ENCODE measurements at regions not wholly inside any gene's neighbourhood (a gene's known extent, or its start where the extent isn't known, plus 50 kb on each side); places are given as distances from the start of the nearest gene placed in this dataset.
"Not testable (repeated sequence)": the region's sequence is repeated elsewhere in the genome, so short reads cannot be mapped to it uniquely, and the experiment has no call there.

GRCh38 chr21:19198801-19199200, 795.2 kb upstream of the TMPRSS15 start:
- ATAC-seq: no peak
- H3K4me1 ChIP-seq: no peaks in the 10 kb centered on the region
- H3K36me3 ChIP-seq: no peaks in the 10 kb centered on the region
- H3K27me3 ChIP-seq: no peaks in the 10 kb centered on the region
- 86 to 100% methylated on average over 3 of the region's 3 CpGs for WGBS, 2 donors (ENCODE audit: low coverage in 1 of 2)
- H3K27ac ChIP-seq: no peak overlapping the region
- no peak overlapping the region for H3K4me3 ChIP-seq
- TF ChIP-seq POLR2AphosphoS5 (IDR thresholded peaks at IDR 0.05) (no peak), POLR2A (IDR thresholded peaks at IDR 0.05) (no peak), CTCF (IDR thresholded peaks at IDR 0.05) (no peak), EP300 (IDR thresholded peaks at IDR 0.05) (no peak)
- no peaks in the 10 kb centered on the region for H3K9me3 ChIP-seq

GRCh38 chr21:19218163-19218562, 814.6 kb upstream of the TMPRSS15 start:
- Histone ChIP-seq H3K27ac (no peak overlapping the region), H3K27me3 (no peaks in the 10 kb centered on the region), H3K36me3 (no peaks in the 10 kb centered on the region), H3K4me3 (no peak overlapping the region), H3K9me3 (no peaks in the 10 kb centered on the region), H3K4me1 (no peaks in the 10 kb centered on the region)
- ATAC-seq: no peak
- no peak for TF ChIP-seq POLR2A (IDR thresholded peaks at IDR 0.05)
- no peak for TF ChIP-seq POLR2AphosphoS5 (IDR thresholded peaks at IDR 0.05)

GRCh38 chr21:19224090-19224489, 820.5 kb upstream of the TMPRSS15 start:
- no peak for TF ChIP-seq POLR2A (IDR thresholded peaks at IDR 0.05)
- Histone ChIP-seq H3K27ac (no peak overlapping the region), H3K4me1 (no peaks in the 10 kb centered on the region), H3K9me3 (no peaks in the 10 kb centered on the region), H3K36me3 (no peaks in the 10 kb centered on the region), H3K27me3 (no peaks in the 10 kb centered on the region), H3K4me3 (no peak overlapping the region)
- ATAC-seq: no peak
- 87 to 88% methylated on average over 11 to 12 of the region's 12 CpGs for WGBS, 2 donors (ENCODE audit: low coverage in 1 of 2)

GRCh38 chr21:19228226-19228625, 824.6 kb upstream of the TMPRSS15 start:
- no peaks in the 10 kb centered on the region for H3K27me3 ChIP-seq
- no peaks in the 10 kb centered on the region for H3K4me1 ChIP-seq
- H3K9me3 ChIP-seq: no peaks in the 10 kb centered on the region
- no peaks in the 10 kb centered on the region for H3K36me3 ChIP-seq
- no peak for ATAC-seq
- H3K27ac ChIP-seq: no peak overlapping the region
- no peak overlapping the region for H3K4me3 ChIP-seq
- 52 to 69% methylated on average over 1 of the region's 1 CpG for WGBS, 2 donors (ENCODE audit: low coverage in 1 of 2)
- no peak for TF ChIP-seq POLR2A (IDR thresholded peaks at IDR 0.05)
- TF ChIP-seq CTCF (IDR thresholded peaks at IDR 0.05): no peak
- TF ChIP-seq POLR2AphosphoS5 (IDR thresholded peaks at IDR 0.05): no peak
- TF ChIP-seq EP300 (IDR thresholded peaks at IDR 0.05): no peak

- H3K9me3 ChIP-seq, H3K27me3 ChIP-seq, H3K4me1 ChIP-seq, H3K36me3 ChIP-seq, H3K4me3 ChIP-seq, ATAC-seq, H3K27ac ChIP-seq: not testable (repeated sequence)
- WGBS, 2 donors (ENCODE audit: low coverage in 1 of 2): 89% methylated on average over 3 to 12 of the region's 12 CpGs
Observed at GRCh38 chr21:19233841-19234240, 830.3 kb upstream of the TMPRSS15 start.

- Histone ChIP-seq H3K9me3 (no peaks in the 10 kb centered on the region), H3K27me3 (no peaks in the 10 kb centered on the region), H3K27ac (no peak overlapping the region), H3K36me3 (no peaks in the 10 kb centered on the region), H3K4me1 (no peaks in the 10 kb centered on the region), H3K4me3 (no peak overlapping the region)
- ATAC-seq: no peak
- TF ChIP-seq EP300 (IDR thresholded peaks at IDR 0.05) (no peak), CTCF (IDR thresholded peaks at IDR 0.05) (no peak), POLR2A (IDR thresholded peaks at IDR 0.05) (no peak), POLR2AphosphoS5 (IDR thresholded peaks at IDR 0.05) (no peak)
- 76 to 82% methylated on average over 6 to 9 of the region's 9 CpGs for WGBS, 2 donors (ENCODE audit: low coverage in 1 of 2)
Observed at GRCh38 chr21:19236209-19236608, 832.6 kb upstream of the TMPRSS15 start.

- no peaks in the 10 kb centered on the region for H3K36me3 ChIP-seq
- H3K9me3 ChIP-seq: no peaks in the 10 kb centered on the region
- no peak overlapping the region for H3K27ac ChIP-seq
- 57 to 63% methylated on average over 1 of the region's 1 CpG for WGBS, 2 donors (ENCODE audit: low coverage in 1 of 2)
- no peaks in the 10 kb centered on the region for H3K27me3 ChIP-seq
- TF ChIP-seq POLR2AphosphoS5 (IDR thresholded peaks at IDR 0.05) (no peak), EP300 (IDR thresholded peaks at IDR 0.05) (no peak), POLR2A (IDR thresholded peaks at IDR 0.05) (no peak), CTCF (IDR thresholded peaks at IDR 0.05) (no peak)
- ATAC-seq: no peak
- H3K4me3 ChIP-seq: no peak overlapping the region
- H3K4me1 ChIP-seq: no peaks in the 10 kb centered on the region
Observed at GRCh38 chr21:19237608-19238007, 834.0 kb upstream of the TMPRSS15 start.

Data from gastroesophageal sphincter (tissue), 4 donors.